ENCODE measurements at regions not wholly inside any gene's neighbourhood (a gene's known extent, or its start where the extent isn't known, plus 50 kb on each side); places are given as distances from the start of the nearest gene placed in this dataset.

DNA sequence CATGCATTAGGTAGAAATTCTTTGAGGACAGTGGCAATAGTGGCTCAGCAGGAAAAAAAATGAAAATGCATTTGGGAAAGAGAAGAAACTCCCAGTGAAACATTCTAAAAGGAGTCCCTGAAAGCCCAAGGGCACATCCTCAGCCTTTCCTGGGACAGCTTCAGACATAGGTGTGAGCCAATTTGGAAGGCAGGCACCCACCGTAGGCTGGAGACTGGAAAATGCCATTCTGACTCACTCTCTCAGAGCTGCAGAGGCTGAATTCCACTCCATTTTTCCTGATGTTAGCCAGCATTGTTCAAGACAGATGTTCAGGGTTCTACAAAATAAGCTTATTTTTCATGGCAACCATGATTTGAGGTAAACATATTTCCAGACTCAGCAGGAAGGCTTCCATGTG is 379.0 kb upstream of the FZD8 start:
- TF ChIP-seq POLR2A (IDR thresholded peaks at IDR 0.05; ENCODE audit: low read depth, low read length): no peak
- TF ChIP-seq TAF1 (IDR thresholded peaks at IDR 0.05; ENCODE audit: borderline replicate concordance, low read depth, low read length): no peak
- no peak for TF ChIP-seq POLR2AphosphoS5 (IDR thresholded peaks at IDR 0.05; ENCODE audit: low read depth, low read length)

Data from GM12892 (cell line).